NCI-H510A (cell line): ENCODE measurements at regions not wholly inside any gene's neighbourhood (a gene's known extent, or its start where the extent isn't known, plus 50 kb on each side); places are given as distances from the start of the nearest gene placed in this dataset.
"Not testable (repeated sequence)": the region's sequence is repeated elsewhere in the genome, so short reads cannot be mapped to it uniquely, and the experiment has no call there.

Experiments used
- DNase-seq: peaks from one replicate; lab custom pipeline; 2025; lab: John Stamatoyannopoulos, UW

- no peak for DNase-seq
Observed at GRCh38 chr16:64121473-64121872, 1000.4 kb downstream of the CDH11 start.

- DNase-seq: no peak
Observed at GRCh38 chr16:64116151-64116550, 1005.7 kb downstream of the CDH11 start.

- DNase-seq: no peak
Observed at GRCh38 chr16:64109241-64109640, 1012.6 kb downstream of the CDH11 start.

GRCh38 chr16:64102654-64103053 lies 1019.2 kb downstream of the CDH11 start:
- no peak for DNase-seq

- DNase-seq: no peak
Observed at GRCh38 chr16:64098451-64098850, 1023.4 kb downstream of the CDH11 start.

- DNase-seq: no peak
Observed at GRCh38 chr16:64096689-64097088, 1025.2 kb downstream of the CDH11 start.

GRCh38 chr16:64094992-64095634 lies 1026.8 kb downstream of the CDH11 start:
- DNase-seq: no peak

GRCh38 chr16:64094181-64094965 lies 1027.5 kb downstream of the CDH11 start:
- DNase-seq: no peak

GRCh38 chr16:64092271-64092670 lies 1029.6 kb downstream of the CDH11 start:
- DNase-seq: no peak

- DNase-seq: no peak
Observed at GRCh38 chr16:64090327-64090726, 1031.5 kb downstream of the CDH11 start.

- DNase-seq: no peak
Observed at GRCh38 chr16:64089697-64090096, 1032.2 kb downstream of the CDH11 start.

GRCh38 chr16:64088838-64089237 lies 1033.0 kb downstream of the CDH11 start:
- no peak for DNase-seq

- no peak for DNase-seq
Observed at GRCh38 chr16:64085296-64085695, 1036.6 kb downstream of the CDH11 start.

- DNase-seq: no peak
Observed at GRCh38 chr16:64084706-64085105, 1037.2 kb downstream of the CDH11 start.

GRCh38 chr16:64083428-64084129 lies 1038.3 kb downstream of the CDH11 start:
- no peak for DNase-seq

GRCh38 chr16:64077242-64077641 lies 1044.6 kb downstream of the CDH11 start:
- DNase-seq: no peak

GRCh38 chr16:64074706-64075105 lies 1047.2 kb downstream of the CDH11 start:
- no peak for DNase-seq

GRCh38 chr16:64072131-64072730 lies 1049.6 kb downstream of the CDH11 start:
- DNase-seq: not testable (repeated sequence)

GRCh38 chr16:64065523-64065922 lies 1056.3 kb downstream of the CDH11 start:
- DNase-seq: no peak

- no peak for DNase-seq
Observed at GRCh38 chr16:64061621-64062020, 1060.2 kb downstream of the CDH11 start.

GRCh38 chr16:64060631-64061030 lies 1061.2 kb downstream of the CDH11 start:
- DNase-seq: no peak

- DNase-seq: no peak
Observed at GRCh38 chr16:64058685-64059084, 1063.2 kb downstream of the CDH11 start.

- no peak for DNase-seq
Observed at GRCh38 chr16:64051824-64052223, 1070.0 kb downstream of the CDH11 start.
